DLD1 (cell line): ENCODE measurements at regions not wholly inside any gene's neighbourhood (a gene's known extent, or its start where the extent isn't known, plus 50 kb on each side); places are given as distances from the start of the nearest gene placed in this dataset.
"Not testable (repeated sequence)": the region's sequence is repeated elsewhere in the genome, so short reads cannot be mapped to it uniquely, and the experiment has no call there.

ENCODE experiments used
- in situ Hi-C: cut with HindIII; loops from 2 replicates; pipeline ENCODE4 v1.10.0; 2017; ENCODE audit warnings: low sequenced_read_pairs

DNA sequence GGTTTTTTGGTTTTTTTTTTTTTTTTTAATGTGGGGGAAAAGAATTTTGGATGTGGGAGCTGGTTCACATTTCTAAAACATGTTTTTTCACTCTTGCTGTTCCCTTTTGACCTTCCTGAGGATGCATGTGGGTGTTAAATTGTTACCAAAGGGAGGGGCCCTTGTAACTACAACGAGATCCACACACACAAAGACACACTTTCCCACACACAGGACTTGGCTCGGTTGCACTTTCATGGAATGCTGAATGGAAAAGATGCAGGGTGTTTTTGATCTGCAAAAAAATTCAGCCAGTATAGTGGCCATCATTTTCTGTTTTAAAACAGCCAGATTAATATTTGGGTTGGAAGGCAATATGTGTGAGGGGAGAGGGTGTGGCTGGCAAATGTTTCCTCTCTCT lies 576.9 kb downstream of the EBF1 start:
- in situ Hi-C loops: no loop called here

- in situ Hi-C loops: no loop called here
Measured at GRCh38 chr5:158521995-158522394, 577.7 kb downstream of the EBF1 start.

GRCh38 chr5:158519433-158520021 lies 580.2 kb downstream of the EBF1 start:
- in situ Hi-C loops: no loop called here

DNA sequence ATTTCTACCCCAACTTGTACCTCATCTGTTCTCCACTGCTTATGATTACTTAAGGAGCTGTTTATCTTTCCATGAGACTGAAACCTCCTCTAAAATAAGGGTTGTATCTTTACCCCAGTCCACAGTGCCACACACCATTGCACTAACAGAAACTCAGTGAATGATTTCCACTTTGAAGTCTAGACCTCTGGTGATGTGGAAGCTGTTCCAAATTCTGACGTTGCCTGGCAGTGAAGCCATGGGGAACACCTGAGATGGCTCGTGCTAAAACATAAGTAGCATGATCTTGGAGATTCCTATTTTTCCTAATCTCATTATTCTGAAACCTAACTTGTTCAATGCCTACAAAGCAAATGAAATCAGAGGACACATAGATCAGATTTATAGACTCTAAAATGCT lies 583.2 kb downstream of the EBF1 start:
- in situ Hi-C loops: no loop called here

GRCh38 chr5:158514986-158515359 lies 584.7 kb downstream of the EBF1 start:
- in situ Hi-C loops: no loop called here

GRCh38 chr5:158514319-158514985 lies 585.3 kb downstream of the EBF1 start:
- in situ Hi-C loops: no loop called here

GRCh38 chr5:158513490-158514318 lies 586.0 kb downstream of the EBF1 start:
- in situ Hi-C loops: no loop called here

DNA sequence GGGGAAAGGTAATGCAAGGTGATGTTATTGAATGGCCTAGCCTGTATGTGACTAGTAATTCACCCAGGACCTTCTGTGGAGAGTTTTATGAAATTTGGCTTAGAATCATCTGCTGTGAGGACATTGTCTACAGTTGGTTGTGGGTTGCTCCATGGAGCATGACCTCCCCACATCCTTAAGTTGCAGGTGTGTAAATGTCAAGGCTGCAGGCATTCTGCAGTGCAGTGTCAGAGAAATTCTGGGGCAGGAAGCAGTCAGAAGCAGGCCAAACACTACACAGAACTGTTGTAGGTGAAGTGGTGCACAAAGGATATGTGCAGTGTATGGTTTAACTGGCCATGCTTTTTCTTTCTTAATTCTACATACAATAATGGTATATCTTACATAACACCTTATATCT lies 588.3 kb downstream of the EBF1 start:
- in situ Hi-C loops: no loop called here

- in situ Hi-C loops: no loop called here
Measured at GRCh38 chr5:158510479-158510878, 589.2 kb downstream of the EBF1 start.

DNA sequence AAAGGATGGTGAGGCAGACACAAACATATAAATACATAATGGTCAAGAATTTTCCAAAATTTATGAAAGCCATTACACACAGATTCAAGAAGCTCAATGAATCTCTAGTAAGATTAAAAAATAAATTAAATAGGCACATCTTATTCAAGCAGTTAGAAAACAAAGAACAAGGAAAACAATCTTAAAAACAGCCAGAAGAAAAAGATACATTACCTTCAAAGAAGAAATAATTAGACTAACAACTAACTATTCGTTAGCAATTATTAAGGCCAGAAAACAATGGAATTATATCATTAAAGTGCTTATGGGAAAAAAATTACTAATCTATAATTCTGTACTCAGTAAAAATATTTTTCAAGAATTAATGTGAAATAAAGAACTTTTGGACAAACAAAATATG lies 593.1 kb downstream of the EBF1 start:
- in situ Hi-C loops: no loop called here

DNA sequence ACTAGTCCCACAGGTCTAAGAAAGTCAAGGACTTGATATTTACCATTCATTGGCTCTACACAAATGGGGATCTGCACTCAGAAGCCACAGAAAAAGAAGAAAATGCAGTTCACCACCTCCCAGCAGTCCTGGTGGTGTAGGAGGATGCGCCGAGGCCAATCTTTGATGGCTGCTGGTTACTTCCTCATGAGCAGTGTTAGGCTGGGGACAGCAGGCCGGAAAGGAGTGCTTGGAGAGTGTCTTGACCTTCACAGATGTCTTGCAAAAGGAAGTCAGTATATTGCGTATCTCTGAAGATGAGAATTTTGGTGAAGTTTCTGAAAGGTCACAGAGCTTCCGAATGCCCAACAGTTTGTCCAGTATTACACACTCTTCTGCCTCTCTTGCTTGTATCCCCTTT lies 597.0 kb downstream of the EBF1 start:
- in situ Hi-C loops: no loop called here

DNA sequence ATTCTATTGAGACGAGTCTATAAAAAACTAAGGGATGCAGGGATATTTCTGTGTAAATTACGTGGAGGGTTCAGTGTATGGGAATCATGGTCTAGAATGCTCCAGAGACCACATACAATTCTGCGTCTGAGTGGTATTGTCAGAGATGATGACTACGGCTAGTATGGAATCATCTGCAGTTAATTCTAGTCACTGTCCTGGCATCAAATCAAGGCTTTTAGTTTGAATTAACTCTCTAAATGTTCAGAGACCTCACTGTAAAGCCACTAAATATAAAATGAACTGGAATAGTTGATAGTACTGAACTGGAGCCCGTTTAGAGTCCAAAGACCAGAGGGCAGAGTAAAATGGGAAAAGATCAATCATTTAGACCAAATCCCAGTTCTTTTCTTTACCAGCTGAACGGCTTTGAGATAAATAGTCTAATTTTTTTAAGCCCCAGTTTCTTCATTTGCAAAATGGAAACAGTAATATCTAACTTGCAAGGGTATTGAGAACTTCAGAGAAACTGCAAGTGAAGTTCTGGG lies 599.8 kb downstream of the EBF1 start:
- in situ Hi-C loops: no loop called here

DNA sequence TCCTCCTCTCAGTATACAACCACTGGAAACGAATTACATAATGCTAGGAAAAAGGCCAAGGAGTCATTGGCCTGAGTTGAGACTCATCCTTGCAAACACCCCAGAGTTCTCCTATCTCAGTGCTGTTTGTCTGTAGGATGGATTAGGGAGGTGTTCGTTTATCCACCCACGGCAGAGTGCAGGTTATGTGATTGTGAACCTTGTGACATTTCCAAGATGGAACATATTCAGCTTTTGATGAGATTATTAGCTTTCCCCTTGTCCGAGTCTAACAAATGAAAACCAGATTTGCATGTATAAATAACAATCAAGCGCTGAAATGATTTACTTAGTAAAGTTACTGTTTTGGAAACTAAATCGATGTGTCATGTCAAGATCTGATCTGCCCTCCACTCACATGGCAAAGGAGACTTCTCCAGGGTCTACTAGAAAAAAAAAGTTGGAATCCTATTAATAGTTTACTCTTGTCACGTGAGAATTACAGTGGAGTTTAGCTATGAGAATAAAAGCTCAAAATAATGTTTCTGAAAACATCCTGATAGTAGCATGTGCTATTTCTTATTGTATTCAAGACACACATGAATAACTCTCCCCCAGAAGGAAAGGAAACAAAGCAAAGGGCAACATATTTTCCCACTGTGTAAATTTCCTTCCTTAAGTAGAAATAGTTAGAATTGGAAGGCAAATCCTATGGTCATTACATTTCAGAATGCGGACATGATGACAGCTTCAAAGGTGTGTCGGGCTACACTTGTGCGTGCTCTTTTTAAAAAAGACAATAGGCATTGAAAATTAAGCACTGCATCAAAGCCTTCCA lies 600.4 kb downstream of the EBF1 start:
- in situ Hi-C loops: no loop called here

DNA sequence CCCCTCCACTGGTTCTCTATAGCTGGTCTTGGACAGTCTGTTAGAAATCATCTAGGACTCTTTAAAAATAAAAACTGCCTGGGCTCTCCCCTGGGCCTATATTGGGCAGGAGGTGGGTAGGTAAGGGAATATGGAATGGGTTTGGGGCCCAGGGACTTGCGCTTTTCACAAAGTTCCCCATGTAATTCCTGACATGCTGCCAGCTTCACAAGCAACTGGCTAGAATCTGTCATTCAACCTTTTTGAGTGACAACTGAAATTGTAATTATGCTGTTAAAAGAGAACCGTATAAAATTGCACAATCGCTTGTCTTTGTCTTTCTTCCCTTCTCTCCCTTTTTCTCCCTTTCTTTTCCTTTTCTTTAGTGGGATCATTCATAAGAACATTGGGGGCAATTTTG lies 603.1 kb downstream of the EBF1 start:
- in situ Hi-C loops: no loop called here

DNA sequence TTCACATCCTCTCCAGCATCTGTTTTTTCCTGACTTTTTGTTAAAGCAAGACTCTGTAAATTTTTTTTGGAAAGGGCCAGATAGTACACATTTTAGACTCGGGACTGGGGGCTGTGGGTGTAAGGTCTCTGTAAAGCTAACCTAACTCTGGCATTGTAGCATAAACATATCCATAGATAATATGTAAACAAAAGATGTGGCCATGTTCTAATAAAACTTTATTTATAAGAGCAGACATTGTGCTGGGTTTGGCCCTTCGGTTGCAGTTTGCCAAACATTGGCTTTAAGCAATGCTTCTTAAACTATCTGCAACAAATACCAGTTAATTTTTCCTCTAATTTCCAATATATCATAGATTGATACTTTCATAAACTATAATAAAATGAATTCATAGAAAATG lies 605.2 kb downstream of the EBF1 start:
- in situ Hi-C loops: no loop called here

DNA sequence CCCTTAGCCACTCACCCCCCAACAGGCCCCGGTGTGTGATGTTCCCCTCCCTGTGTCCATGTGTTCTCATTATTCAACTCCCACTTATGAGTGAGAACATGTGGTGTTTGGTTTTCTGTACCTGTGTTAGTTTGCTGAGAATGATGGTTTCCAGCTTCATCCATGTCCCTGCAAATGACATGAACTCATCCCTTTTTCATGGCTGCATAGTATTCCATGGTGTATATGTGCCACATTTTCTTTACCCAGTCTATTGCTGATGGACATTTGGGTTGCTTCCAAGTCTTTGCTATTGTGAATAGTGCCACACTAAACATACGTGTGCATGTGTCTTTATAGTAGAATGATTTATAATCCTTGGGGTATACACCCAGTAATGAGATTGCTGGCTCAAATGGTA lies 605.7 kb downstream of the EBF1 start:
- in situ Hi-C loops: not testable (repeated sequence)

GRCh38 chr5:158492841-158493242 lies 606.9 kb downstream of the EBF1 start:
- in situ Hi-C loops: no loop called here

GRCh38 chr5:158492136-158492535 lies 607.6 kb downstream of the EBF1 start:
- in situ Hi-C loops: no loop called here

- in situ Hi-C loops: no loop called here
Measured at GRCh38 chr5:158487664-158488063, 612.1 kb downstream of the EBF1 start.

DNA sequence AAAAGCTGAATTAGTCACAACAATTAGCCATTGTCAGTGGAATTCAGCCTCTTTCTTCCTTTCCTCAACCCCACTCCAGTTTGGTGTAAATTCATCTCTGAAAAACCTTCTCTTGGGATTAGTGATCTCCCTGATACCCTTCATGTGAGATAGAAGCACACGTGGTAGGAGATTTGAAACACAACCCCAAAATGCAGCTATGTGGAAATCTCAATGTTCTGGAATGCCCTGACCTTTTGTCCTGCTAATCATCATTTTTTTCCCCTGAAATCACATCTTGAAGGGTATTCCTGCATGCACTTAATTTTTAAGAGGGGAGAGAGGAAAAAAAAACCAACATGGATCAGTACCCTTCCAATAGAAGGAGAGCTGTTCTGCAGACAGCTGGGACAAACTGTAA lies 612.6 kb downstream of the EBF1 start:
- in situ Hi-C loops: no loop called here

GRCh38 chr5:158486566-158486965 lies 613.1 kb downstream of the EBF1 start:
- in situ Hi-C loops: no loop called here
